Ishikawa (cell line): ENCODE measurements at regions not wholly inside any gene's neighbourhood (a gene's known extent, or its start where the extent isn't known, plus 50 kb on each side); places are given as distances from the start of the nearest gene placed in this dataset.

Experiments
- EP300 ChIP-seq: IDR thresholded peaks from 2 replicates; pipeline ENCODE4 v1.6.1; 2012; ENCODE audit warnings: borderline replicate concordance
- RAD21 ChIP-seq: IDR thresholded peaks from 2 replicates; pipeline ENCODE4 v1.6.1; 2012; ENCODE audit warnings: low read depth
- REST ChIP-seq: IDR thresholded peaks from 2 replicates; pipeline ENCODE4 v1.6.1; 2012; ENCODE audit warnings: low read depth, mild to moderate bottlenecking
- YY1 ChIP-seq: IDR thresholded peaks from 2 replicates; pipeline ENCODE4 v1.6.1; 2012; ENCODE audit warnings: low read depth

GRCh38 chr18:41012194-41012593 lies 942.8 kb upstream of the PIK3C3 start:
- TF ChIP-seq REST (no peak), EP300 (no peak), RAD21 (no peak), YY1 (no peak)
